ENCODE measurements at regions not wholly inside any gene's neighbourhood (a gene's known extent, or its start where the extent isn't known, plus 50 kb on each side); places are given as distances from the start of the nearest gene placed in this dataset.
"Not testable (repeated sequence)": the region's sequence is repeated elsewhere in the genome, so short reads cannot be mapped to it uniquely, and the experiment has no call there.

DNA sequence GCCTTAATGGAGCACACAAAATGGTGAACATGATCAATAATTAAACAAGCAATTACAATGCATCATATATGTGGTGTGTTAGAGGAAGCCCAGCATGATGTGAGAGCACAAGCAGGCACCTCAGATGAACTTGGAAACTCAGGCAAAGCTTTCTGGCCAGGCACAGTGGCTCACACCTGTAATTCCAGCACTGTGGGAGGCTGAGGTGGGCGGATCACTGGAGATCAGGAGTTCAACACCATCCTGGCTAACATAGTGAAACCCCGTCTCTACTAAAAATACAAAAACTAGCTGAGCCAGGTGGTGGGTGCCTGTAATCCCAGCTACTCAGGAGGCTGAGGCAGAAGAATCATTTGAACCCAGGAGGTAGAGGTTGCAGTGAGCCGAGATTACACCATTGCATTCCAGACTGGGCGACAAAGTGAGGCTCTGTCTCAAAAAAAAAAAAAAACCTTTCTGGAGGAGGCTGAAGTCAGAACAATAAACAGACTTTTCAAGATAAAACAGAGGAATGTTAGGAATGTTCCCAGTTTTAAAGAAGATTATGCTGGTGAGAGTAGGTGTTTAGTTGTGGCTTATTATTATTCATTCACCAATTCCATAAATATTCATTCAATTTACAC lies 159.4 kb downstream of the CEMIP2 start:
- TF ChIP-seq, protein P1, sequence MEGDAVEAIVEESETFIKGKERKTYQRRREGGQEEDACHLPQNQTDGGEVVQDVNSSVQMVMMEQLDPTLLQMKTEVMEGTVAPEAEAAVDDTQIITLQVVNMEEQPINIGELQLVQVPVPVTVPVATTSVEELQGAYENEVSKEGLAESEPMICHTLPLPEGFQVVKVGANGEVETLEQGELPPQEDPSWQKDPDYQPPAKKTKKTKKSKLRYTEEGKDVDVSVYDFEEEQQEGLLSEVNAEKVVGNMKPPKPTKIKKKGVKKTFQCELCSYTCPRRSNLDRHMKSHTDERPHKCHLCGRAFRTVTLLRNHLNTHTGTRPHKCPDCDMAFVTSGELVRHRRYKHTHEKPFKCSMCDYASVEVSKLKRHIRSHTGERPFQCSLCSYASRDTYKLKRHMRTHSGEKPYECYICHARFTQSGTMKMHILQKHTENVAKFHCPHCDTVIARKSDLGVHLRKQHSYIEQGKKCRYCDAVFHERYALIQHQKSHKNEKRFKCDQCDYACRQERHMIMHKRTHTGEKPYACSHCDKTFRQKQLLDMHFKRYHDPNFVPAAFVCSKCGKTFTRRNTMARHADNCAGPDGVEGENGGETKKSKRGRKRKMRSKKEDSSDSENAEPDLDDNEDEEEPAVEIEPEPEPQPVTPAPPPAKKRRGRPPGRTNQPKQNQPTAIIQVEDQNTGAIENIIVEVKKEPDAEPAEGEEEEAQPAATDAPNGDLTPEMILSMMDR (conservative IDR thresholded peaks at IDR 0.05; ENCODE audit: control insufficient read depth, insufficient read depth, low read depth, low read length): no peak
- DNase-seq (ENCODE audit: low read depth): no peak
- no peak overlapping the region for H3K4me3 ChIP-seq (ENCODE audit: control insufficient read depth, low read depth, low read length)

- TF ChIP-seq, protein P1 (conservative IDR thresholded peaks at IDR 0.05; ENCODE audit: control insufficient read depth, insufficient read depth, low read depth, low read length): no peak
- no peak overlapping the region for H3K4me3 ChIP-seq (ENCODE audit: control insufficient read depth, low read depth, low read length)
- DNase-seq (ENCODE audit: low read depth): no peak
Observed at GRCh38 chr9:71608021-71608420, 160.3 kb downstream of the CEMIP2 start.

GRCh38 chr9:71607461-71607881 lies 160.8 kb downstream of the CEMIP2 start:
- no peak overlapping the region for H3K4me3 ChIP-seq (ENCODE audit: control insufficient read depth, low read depth, low read length)
- peak; percentile 9 for DNase-seq (ENCODE audit: low read depth)
- TF ChIP-seq, protein P1 (conservative IDR thresholded peaks at IDR 0.05; ENCODE audit: control insufficient read depth, insufficient read depth, low read depth, low read length): no peak

- H3K4me3 ChIP-seq (ENCODE audit: control insufficient read depth, low read depth, low read length): no peak overlapping the region
- DNase-seq (ENCODE audit: low read depth): peak; percentile 68
- TF ChIP-seq, protein P1 (conservative IDR thresholded peaks at IDR 0.05; ENCODE audit: control insufficient read depth, insufficient read depth, low read depth, low read length): peak; percentile 82
Observed at GRCh38 chr9:71604197-71605063, 163.9 kb downstream of the CEMIP2 start.

- TF ChIP-seq, protein P1 (conservative IDR thresholded peaks at IDR 0.05; ENCODE audit: control insufficient read depth, insufficient read depth, low read depth, low read length): no peak
- H3K4me3 ChIP-seq (ENCODE audit: control insufficient read depth, low read depth, low read length): no peak overlapping the region
- no peak for DNase-seq (ENCODE audit: low read depth)
Observed at GRCh38 chr9:71602652-71603051, 165.7 kb downstream of the CEMIP2 start.

- H3K4me3 ChIP-seq (ENCODE audit: control insufficient read depth, low read depth, low read length); DNase-seq (ENCODE audit: low read depth): not testable (repeated sequence)
Observed at GRCh38 chr9:71595762-71596161, 172.6 kb downstream of the CEMIP2 start.

GRCh38 chr9:71594541-71594940 lies 173.8 kb downstream of the CEMIP2 start:
- H3K4me3 ChIP-seq (ENCODE audit: control insufficient read depth, low read depth, low read length): no peak overlapping the region
- TF ChIP-seq, protein P1 (conservative IDR thresholded peaks at IDR 0.05; ENCODE audit: control insufficient read depth, insufficient read depth, low read depth, low read length): no peak
- DNase-seq (ENCODE audit: low read depth): no peak
